HG03139 (cell line): ENCODE measurements at regions not wholly inside any gene's neighbourhood (a gene's known extent, or its start where the extent isn't known, plus 50 kb on each side); places are given as distances from the start of the nearest gene placed in this dataset.
"Not testable (repeated sequence)": the region's sequence is repeated elsewhere in the genome, so short reads cannot be mapped to it uniquely, and the experiment has no call there.

ENCODE experiments used
- ATAC-seq: cut with Tn5 transposase; IDR thresholded peaks from one replicate; pipeline ENCODE4 v1.9.1; 2021; ENCODE audit not compliant: unreplicated experiment

DNA sequence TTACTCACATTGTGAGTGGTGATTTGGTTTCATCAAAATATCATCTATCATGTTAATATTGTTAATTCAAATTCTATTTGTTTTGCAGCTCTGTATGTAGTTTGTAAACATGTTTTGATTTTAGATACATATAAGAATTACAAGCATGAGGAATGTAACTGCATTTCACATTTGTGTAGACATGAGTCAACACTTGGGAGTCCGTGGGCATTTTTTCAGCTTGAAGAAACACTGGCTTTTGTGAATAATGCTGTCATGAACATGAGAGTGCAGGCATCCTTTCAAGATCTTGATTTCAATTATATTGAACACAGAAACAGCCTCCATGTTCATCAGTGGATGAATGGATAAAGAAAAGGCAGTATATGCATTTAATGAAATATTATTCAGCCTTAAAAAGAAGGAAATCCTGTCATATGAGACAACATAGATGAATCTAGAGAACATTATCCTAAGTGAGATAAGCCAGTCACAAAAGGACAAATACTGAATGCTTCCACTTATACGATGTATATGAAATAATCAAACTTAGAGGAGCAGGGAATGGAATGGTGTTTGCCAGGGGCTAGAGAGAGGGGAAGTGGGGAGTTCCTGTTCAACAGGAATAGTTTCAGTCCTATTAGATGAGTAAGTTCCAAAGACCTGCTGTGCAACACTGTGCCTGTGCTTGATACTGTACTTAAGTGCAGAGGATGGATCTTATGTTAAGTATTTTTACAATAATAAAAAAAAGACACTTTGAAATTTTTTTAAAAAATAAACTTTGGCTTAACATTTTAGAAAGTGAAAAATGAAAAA is 194.9 kb downstream of the LRATD1 start:
- ATAC-seq = no peak

DNA sequence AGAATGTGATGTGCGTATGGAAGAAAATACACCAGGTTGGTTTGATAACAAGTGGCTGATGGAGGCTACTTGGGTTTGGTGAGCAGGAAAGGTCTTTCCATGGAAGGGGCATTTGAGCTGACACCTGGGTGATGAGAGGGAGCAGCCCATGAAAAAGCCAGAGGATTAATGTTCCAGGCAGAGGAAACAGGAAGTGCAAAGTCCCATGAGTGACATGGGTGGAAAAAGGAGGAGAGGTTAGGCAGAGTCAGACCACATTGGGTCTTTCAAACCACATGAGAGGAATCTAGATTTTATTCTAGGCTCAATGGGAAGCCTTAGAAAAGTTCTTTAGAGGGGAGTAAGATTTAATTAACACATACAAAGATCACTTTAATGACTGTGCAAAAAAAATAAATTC is 195.7 kb downstream of the LRATD1 start:
- no peak for ATAC-seq

DNA sequence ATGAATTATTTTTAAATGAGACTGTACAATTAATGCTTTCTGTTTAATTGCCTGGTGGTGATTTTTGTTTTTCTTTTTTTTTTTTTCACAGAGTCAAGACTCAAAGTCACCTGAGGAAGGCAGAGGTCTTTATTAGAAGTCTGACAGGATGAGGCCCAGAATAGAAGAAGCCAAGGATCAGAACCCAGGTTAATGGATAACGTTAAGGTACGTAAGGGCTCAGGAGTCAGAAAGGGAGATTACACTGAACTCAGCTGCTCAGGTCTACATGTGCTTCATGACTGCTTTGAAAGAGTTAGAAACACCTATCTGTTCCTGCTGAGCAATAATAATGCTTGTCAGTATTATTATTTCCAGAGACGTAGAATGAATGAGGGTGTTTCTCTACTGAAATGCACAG is 196.5 kb downstream of the LRATD1 start:
- no peak for ATAC-seq

DNA sequence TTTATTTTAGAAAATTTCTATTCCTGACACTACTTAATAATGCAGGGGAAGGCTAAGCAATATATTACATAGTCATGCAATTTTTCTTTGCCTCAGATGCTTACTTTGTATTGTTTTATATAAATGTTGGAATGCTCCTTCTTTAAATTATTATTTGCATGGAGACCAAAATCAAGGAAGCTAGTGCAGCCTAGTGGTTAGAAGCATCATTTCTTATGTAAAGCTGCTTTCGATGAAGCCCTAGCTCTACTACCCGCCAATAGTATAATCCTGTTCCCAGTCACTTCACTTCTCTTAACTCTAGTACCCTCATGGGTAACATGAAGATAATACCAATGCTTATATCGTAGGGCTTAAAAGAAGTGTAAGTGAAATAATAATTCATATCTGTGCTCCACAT is 198.9 kb downstream of the LRATD1 start:
- ATAC-seq = no peak

DNA sequence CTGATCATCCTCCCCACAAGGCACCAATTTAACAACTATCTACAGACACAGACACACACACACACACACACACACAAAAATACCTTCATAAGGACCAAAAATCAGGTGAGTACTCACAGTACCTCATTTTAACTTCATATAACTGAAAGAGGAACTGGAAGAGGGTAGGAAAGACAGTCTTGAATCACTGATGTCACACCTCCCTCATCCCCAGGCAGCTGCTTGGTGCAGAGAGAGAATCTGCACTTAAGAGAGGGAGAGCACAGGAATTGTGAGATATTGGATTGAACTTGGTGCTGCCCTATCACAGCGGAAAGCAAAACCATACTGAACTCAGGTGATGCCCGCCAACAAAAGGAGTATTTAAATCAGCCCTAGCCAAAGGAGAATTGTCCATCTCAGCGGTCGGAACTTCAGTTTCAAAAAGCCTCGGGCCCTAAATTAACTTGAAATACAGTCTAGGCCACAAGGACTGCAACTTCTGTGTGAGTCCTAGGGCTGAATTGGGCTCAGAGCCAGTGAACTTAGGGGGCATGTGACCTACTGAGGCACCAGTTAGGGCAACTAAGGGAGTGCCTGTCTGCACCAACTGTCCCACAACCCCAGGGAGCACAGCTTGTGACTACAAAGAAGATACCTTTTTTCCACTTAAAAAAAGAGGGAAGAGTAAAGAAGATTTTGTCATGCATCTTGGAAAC is 211.1 kb downstream of the LRATD1 start:
- no peak for ATAC-seq

DNA sequence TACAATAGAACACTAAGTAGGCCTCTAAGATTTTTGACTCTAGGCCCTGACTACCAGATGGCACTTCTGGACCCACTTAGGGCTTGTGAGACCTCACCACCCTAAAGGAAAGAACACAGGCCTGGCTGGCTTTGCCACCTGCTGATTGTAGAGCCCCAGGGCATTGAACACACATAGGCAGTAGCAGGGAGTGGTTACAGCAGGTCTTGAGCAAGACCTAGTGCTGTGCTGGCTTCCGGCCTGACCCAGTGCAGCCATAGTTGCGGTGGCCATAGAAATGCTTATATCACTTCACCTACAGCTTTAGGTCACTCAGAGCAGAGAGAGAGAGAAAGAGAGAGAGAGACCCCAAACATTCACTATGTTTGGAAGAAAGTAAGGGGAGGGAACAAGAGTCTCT is 223.2 kb downstream of the LRATD1 start:
- no peak for ATAC-seq

DNA sequence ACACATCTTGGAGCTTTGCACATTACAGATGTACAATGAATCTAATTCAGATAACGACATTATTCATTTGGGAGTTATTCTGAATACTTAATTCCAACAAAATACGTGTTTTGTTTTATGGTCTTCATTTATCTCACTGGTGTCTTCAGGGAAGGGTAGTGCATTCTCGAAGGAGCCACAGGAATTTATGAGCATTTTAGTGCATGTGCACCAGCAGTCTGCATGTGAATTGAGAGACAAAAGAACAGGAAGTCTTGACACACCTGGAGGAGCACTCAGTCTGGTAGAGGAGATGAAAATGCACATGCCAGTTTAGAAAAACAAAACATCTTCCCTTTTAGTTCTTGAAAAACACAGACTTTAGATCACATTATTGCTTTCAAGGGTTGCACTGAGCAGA is 228.7 kb downstream of the LRATD1 start:
- ATAC-seq = no peak

DNA sequence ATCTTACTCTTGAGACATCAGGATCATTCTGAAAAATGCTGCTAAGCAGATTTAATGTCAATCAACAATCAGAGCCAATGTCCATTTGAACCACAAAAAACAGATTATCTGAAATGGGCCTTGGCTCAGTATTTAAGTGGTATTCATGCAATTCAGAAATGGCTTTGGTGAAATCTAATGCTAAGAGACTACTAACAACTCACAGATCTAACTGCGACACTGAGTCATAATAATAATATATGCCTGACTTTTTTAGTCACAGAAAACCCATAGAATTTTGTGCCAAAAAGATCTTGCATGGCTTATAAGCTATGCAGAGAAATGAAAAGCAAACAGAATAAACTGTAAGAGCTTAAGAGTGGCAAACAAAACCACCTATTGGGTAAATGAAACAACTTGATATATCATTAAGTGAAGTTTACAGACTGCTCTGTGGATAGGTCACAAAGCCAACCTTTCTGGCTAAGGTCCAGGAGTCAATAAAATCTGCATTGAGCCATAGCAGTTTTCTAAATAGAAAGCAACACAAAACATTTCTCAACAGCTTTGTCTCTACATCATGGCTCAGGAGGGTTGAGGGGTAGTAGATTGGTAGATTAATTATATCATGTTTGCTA is 234.3 kb downstream of the LRATD1 start:
- no peak for ATAC-seq

DNA sequence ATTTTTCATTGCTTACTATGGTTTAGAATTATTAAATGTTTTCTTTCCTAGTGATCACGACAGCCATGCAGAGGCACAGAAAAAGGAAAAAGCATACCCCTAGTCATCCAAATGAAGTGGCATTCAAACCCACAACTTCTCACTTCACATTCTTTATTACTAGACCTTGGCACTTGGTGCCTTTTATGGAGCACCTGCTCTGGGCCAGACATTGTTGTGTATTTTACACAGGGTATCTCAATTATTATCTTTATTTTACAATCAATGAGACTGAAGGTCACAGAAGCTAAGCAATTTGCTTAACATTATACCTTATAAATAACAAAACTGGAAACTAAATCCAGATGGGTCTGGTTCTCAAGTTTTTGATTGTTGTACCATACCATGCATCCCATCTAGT is 235.3 kb downstream of the LRATD1 start:
- ATAC-seq = no peak

DNA sequence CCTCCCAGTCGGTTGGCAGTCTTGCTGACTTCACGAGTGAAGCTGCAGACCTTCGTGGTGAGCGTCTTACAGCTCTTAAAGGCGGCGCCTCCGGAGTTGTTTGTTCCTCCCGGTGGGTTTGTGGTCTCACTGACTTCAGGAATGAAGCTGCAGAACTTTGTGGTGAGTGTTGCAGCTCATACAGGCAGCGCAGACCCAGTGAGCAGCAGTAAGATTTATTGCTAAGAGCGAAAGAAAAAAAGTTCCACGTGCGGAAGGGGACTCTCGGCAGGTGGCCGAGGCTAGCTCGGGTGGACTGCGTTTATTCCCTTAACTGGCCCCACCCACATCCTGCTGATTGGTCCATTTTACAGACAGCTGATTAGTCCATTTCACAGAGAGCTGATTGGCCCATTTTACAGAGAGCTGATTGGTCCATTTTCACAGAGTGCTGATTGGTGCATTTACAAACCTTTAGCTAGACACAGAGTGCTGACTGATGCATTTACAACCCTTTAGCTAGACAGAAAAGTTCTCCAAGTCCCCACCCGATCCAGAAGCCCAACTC is 240.3 kb downstream of the LRATD1 start:
- ATAC-seq = no peak

DNA sequence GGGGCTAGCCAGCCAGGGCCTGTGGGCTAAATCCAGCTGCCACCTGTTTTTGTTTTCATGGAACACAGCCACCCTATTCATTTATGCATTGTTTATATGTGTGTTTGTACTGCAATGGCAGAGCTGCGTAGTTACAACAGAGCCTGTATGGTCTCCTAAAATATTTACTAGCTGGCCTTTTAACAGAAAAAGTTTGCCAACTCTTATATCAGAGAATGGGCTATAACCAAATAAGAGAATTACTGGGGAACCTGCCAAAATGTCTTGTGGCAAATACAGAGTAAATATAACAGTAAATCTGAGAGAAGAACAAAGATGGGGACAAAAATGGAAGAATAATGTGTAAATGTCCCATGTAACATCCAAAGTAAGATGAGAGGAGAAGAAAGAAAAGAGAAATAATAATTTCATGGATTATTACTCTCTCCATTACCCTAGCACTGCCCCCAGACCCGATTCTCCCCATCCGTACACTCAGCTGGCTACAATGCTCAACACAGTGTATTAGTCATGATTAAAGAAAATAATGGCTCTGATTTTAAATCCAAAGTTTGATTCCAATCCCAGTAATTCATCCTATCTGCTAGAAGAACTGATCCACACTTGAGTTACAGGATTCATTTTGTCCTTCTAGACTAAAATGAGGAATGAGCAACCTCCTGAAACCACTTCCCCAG is 249.3 kb downstream of the LRATD1 start:
- ATAC-seq = no peak

DNA sequence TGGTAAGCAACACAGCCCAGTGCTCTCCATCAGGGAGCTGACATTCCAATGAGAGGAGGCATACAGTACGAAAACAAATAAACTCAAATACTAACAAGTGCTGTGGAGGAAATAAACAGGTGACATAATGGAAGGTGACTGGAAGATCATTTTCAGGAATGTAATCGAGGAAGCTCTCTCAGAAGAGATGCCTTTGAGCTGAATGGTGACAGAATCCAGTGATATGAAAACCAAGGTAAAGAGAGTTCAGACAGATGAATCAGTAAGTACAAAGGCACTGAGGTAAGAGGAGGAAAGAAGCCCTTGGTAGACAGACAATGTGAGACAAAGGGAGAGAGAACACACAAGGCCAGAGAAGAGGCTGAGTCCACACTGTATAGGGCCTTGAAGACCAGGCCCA is 252.1 kb downstream of the LRATD1 start:
- no peak for ATAC-seq

DNA sequence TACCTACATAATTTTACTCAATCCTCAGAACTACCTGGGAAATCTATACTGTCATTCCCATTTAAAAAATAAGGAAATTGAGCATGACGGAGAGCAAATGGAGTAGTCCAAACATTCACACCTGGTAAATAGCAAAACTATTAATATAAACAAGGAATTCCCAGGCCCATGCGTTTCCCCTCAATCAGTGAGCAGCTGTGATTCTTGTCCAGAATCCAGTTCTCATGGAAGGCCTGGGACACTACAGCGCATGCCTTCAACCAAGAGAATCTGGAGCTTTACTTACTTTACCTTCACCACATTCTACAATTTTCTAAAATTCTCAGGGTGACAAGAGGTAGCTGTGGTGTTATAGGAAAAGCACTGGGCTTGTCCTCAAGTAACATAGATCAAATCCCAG is 259.0 kb downstream of the LRATD1 start:
- no peak for ATAC-seq

DNA sequence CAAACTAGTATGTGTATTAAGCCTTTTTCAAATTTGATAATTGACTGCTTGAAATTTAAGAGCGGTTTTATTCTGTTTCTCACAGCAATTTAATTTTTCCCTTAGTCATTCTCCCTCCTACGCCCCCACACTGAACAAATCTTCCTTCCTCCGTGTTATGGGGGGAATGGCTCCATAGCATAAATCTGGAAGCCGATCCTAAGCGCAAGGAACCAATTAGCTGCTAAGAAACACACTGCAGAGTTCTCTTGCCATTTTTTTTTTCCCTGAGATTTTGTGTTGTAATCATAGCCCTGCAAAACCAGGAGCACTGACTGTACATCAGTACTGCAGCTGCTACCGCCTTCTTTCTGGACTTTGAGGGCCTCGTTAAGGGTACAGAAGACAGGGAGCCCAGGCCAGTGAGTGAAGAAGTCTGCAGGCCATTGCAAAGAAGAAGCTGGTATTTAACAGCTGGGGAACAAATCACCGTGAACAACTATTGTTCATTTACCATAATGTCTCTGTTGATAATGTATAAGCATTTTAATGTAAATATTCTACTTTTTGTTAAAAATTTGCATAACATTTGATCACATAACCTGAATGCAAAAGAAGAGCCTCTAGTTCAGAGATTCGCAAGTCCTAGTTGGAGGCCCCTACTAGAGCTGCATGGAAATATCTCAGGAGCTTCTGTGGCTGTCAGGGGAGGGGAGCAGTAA is 264.0 kb downstream of the LRATD1 start:
- no peak for ATAC-seq

DNA sequence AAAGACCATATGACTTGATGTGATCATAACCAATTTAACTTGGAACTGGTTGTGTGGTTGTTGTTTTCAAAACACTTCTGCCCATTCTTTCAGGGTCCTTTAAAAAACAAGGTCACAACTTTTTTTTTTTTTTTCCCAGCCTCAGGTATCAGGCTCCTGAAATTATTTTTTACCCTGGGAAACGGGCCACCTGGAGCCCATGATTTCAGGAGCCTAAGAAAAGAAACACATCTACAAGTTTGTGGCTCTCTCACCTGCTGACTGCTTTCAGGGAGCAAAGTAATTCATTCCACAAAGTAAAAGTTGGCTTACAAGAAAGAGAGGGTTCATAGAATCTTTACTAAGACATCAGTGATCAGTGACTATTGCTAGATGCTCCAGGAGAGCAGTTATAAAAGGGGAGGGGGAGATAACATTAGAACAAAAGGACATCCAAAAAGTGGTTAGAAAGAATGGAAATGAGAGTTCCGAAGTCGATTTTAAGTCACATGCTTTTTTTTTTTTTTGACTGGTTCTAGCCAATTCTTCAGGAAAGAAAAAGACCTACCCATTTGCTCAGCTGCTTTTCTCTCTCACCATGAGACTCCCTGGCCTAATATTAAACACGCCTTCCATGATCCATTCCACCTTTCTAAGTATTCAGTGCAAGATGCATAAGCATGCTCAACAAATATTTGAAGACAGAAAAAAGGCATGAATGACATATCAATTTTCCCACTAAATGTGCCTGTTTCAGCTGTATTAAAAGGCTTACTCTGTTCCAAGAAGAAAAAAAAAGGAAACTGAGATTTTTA is 267.3 kb downstream of the LRATD1 start:
- no peak for ATAC-seq

DNA sequence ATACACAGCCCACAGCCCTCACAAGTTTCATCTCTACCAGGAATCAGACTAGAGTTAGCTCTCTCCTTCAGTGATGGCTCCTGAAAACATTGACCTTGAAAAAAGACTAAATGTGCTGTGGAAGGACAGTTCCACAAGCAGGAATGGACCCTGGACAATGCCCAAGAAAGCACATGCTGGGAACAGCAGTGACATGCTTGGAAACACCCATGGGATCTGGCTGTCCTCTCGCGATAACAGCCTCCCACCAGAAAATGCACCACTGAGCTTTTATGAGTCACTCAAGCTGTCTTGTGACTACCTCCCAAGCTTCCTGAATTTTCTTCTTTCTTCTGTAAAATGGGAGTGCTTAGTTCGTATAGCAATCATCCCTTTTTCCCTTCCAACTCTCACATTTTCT is 269.2 kb downstream of the LRATD1 start:
- no peak for ATAC-seq

DNA sequence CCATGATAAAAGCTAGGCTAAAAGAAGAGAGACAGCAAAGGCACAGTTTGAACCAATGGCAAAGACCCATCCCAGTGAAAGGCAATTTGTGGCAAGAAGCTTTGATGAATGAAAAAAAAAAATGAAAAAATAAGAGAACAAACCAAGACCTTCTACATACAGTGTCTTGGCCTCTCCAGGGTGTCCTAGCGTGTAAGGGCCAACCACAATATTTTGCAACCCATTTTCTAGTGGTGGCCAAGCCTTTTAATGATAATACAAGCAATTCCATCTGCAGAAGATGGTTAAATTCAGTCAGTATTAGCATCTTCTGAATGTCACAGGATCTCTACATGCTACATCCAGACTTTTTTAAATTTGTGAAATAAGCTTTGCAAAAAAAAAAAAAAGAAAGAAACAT is 270.4 kb downstream of the LRATD1 start:
- ATAC-seq = no peak

DNA sequence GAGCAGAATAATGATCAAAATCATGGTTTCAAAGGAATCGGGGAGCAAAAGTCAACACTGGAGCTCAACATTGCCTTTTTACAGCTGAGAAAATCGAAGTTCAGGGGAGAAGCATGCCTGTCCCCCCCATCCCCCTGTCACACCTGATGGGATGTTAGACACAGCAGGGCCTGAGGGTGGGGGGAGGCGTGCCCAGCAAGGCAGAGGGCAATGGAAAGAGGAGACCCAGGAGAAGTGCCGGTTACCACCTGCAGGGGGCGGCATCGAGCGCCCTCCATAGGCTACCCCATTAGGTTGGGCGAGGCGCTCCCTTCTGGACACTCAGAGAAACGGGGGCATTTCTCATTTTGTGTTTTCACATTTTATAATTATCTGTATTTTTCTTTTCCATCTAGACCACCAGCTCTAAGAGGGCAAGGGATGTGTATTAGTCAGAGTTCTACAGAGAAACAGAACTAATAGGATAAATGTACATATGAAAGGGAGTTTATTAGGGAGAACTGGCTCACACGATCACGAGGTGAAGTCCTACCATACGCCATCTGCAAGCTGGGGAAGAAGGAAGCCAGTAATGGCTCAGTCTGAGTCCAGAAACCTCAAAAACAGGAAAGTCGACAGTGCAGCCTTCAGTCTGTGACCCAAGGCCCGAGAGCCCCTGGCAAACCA is 271.3 kb downstream of the LRATD1 start:
- peak; percentile 99 for ATAC-seq

DNA sequence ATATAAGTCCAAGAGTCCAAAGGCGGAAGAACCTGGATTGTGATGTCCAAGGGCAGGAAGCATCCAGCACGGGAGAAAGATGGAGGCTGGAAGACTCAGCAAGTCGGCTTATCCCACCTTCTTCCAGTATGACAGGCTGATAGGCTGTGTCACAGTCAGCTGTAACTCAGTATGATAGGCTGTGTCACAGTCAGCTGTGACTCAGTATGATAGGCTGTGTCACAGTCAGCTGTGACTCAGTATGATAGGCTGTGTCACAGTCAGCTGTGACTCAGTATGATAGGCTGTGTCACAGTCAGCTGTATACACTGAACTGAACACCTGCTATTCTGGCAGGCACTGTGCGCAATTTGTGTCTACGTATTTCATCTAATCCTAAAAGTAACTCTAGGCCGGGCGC is 271.9 kb downstream of the LRATD1 start:
- ATAC-seq = not testable (repeated sequence)
